ENCODE measurements at regions not wholly inside any gene's neighbourhood (a gene's known extent, or its start where the extent isn't known, plus 50 kb on each side); places are given as distances from the start of the nearest gene placed in this dataset.
"Not testable (repeated sequence)": the region's sequence is repeated elsewhere in the genome, so short reads cannot be mapped to it uniquely, and the experiment has no call there.

GRCh38 chr1:105004515-105004914 lies 1254.8 kb downstream of the AMY1C start:
- no peak for DNase-seq

- no peak for DNase-seq
Observed at GRCh38 chr1:105005594-105006195, 1256.0 kb downstream of the AMY1C start.

- no peak for DNase-seq
Observed at GRCh38 chr1:105017587-105017986, 1267.9 kb downstream of the AMY1C start.

- DNase-seq, result no peak
Observed at GRCh38 chr1:105023719-105024118, 1274.0 kb downstream of the AMY1C start.

- DNase-seq, result no peak
Observed at GRCh38 chr1:105027838-105028471, 1278.3 kb downstream of the AMY1C start.

GRCh38 chr1:105072446-105072845 lies 1322.7 kb downstream of the AMY1C start:
- no peak for DNase-seq

GRCh38 chr1:105072850-105073249 lies 1323.2 kb downstream of the AMY1C start:
- no peak for DNase-seq

GRCh38 chr1:105073660-105074059 lies 1324.0 kb downstream of the AMY1C start:
- DNase-seq, result no peak

GRCh38 chr1:105083611-105084010 lies 1333.9 kb downstream of the AMY1C start:
- DNase-seq, result no peak

GRCh38 chr1:105087506-105087905 lies 1337.8 kb downstream of the AMY1C start:
- DNase-seq, result no peak

GRCh38 chr1:105088166-105088565 lies 1338.5 kb downstream of the AMY1C start:
- DNase-seq, result no peak

GRCh38 chr1:105093893-105094292 lies 1344.2 kb downstream of the AMY1C start:
- DNase-seq, result not testable (repeated sequence)

- DNase-seq, result no peak
Observed at GRCh38 chr1:105100102-105100501, 1350.4 kb downstream of the AMY1C start.

GRCh38 chr1:105101261-105101660 lies 1351.6 kb downstream of the AMY1C start:
- DNase-seq, result no peak

- no peak for DNase-seq
Observed at GRCh38 chr1:105102371-105102770, 1352.7 kb downstream of the AMY1C start.

GRCh38 chr1:105122041-105122440 lies 1372.3 kb downstream of the AMY1C start:
- no peak for DNase-seq

- no peak for DNase-seq
Observed at GRCh38 chr1:105137543-105138457, 1388.1 kb downstream of the AMY1C start.

- DNase-seq, result no peak
Observed at GRCh38 chr1:105138458-105138893, 1388.8 kb downstream of the AMY1C start.

- no peak for DNase-seq
Observed at GRCh38 chr1:105172788-105173187, 1423.1 kb downstream of the AMY1C start.

- no peak for DNase-seq
Observed at GRCh38 chr1:105180789-105181188, 1431.1 kb downstream of the AMY1C start.

GRCh38 chr1:105204836-105205371 lies 1455.2 kb downstream of the AMY1C start:
- DNase-seq, result no peak

- no peak for DNase-seq
Observed at GRCh38 chr1:105208581-105208980, 1458.9 kb downstream of the AMY1C start.

GRCh38 chr1:105210747-105211146 lies 1461.0 kb downstream of the AMY1C start:
- no peak for DNase-seq
